GM11168 (cell line): ENCODE measurements at regions not wholly inside any gene's neighbourhood (a gene's known extent, or its start where the extent isn't known, plus 50 kb on each side); places are given as distances from the start of the nearest gene placed in this dataset.

Source experiments
- in situ Hi-C: fragments of 300-500 bp; cut with MboI; formaldehyde crosslinking; loops from one replicate; pipeline ENCODE4 v1.12.0; 2022; ENCODE audit warnings: low sequenced_read_pairs; ENCODE audit not compliant: unreplicated experiment

DNA sequence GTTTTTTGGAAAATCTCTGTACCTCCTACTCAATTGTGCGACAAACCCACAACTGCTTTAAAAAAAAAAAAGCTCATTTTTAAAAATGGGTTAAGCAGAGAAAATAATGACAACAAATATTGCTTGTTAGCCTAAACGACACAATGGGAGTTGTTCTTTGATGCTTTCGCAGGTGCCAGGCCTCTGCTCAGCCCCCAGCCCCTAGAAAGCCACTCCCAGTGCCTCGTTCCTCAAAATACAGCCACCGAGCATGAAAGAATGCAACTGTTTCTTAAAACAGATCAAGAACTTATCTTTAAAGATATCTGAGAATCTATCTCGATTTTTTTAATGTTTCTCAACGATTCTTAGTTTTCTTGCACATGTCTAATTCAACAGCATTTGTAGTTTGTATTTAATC lies 85.2 kb upstream of the PFKP start:
- in situ Hi-C loops: no loop called here

GRCh38 chr10:2981361-2981801 lies 86.0 kb upstream of the PFKP start:
- in situ Hi-C loops: no loop called here

GRCh38 chr10:2980791-2981360 lies 86.5 kb upstream of the PFKP start:
- in situ Hi-C loops: no loop called here

- in situ Hi-C loops: no loop called here
These were observed 87.2 kb upstream of the PFKP start for GRCh38 chr10:2980116-2980515.

GRCh38 chr10:2979306-2979705 lies 88.0 kb upstream of the PFKP start:
- in situ Hi-C loops: no loop called here

DNA sequence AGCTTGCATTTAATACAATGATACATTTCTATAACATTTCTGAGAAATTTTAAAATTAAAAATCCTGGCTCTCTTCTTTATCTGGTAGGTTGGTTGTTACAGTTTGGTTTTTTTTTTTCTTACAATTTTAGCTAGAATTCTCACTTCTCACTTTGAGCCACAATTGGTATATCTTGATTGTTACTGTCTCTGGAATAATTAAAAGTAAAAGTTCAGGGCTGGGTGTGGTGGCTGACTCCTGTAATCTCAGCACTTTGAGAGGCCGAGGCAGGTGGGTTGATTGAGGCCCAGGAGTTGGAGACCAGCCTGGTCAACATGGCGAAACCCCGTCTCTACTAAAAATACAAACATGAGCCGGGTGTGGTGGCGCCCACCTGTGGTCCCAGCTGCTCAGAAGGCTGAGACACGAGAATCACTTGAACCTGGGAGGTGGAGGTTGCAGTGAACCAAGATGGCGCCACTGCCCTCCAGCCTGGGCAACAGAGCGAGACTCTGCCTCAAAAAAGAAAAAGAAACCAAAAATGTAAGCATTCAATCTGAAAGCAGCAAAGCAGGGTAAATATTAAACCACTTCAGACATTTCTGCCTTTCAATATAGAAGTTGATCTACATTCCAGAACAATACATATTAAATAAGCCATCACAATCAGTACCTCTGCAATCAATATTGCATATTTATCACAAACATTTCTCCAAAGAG lies 88.6 kb upstream of the PFKP start:
- in situ Hi-C loops: no loop called here

DNA sequence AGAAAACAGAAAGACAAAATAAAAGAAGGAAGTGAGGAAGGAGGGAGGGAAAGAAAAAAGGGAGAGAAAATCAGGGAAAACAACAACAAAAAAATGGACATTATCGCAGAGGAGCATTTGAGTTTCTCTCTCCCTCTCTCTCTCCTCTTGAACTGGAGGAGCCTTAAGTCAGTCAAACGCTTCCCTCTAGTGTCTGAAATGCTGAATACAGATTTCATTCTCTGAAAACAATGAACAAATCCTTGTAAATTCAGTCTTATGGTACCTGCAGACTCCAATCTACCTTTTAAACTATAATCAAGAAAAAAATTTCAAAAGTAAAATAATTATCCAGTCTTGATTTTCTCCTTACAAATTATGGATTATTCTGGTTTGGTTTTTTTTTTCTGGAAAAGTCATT lies 89.2 kb upstream of the PFKP start:
- in situ Hi-C loops: no loop called here

DNA sequence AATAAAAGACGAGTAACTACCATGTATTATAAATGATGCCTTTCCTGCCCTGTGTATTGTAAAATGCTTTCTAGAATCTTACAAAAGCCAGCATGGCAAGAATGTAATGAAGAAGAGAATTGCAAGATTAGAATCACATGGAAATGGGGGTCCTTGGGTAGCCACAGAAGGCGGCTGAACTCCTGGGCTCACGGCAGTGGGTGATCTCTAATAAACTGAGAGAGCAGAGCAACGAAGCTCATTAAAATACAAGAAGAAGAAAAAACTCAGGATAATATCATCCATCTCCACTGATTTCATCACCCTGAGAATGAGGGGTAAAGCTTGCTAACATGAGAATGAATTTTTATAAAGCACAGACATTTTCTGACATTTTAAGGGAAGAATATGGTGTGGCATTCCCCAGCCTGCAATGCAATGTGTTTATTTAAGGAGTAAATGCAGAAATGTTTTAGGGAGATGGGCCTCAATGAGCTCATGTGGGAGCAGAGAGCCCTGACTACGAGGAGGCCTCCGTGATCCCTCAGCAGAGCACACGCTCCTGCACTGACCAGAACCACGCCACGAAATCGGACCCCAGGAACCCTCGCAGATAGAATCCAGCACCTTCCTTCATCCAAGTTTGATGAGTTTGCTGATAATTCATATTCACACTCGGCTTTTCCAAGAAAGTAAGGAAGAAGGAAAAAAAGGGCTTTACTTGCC lies 92.7 kb upstream of the PFKP start:
- in situ Hi-C loops: no loop called here

DNA sequence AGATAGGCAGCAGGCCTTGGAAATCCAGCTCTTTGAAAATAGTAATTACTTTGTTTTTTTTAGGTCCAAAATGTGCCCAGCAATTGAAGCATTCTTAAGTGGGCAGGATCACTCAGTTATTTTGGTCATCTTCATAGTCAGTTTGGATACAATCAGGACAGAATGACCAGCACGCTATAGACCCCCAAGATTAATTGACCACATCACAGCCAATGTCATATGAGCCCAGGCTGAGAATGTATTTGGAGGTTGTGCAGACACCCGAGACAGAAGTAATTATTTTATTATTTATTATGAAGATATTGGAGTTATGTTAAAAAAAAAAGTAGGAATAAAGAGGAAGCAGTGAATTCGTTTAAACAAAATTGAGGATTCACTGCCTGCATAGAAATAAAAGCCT lies 93.3 kb upstream of the PFKP start:
- in situ Hi-C loops: no loop called here

DNA sequence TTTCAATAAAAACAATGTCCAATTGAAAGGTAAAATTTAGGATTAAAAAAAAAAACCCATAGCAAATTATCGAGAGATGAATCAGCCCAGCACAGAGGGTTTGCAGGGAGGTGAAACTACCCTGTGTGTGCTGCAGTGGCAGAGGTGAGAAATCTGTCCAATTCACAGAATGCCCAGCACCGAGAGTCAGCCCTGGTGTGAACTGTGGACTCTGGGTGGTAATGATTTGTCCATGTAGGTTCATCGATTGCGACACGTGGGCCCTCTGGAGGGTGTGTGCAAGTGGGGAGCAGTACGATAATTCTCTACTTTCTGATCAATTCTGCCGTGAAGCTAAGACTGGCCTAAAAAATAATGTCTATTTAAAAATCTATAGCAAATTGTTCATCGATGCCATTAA lies 94.5 kb upstream of the PFKP start:
- in situ Hi-C loops: no loop called here

GRCh38 chr10:2972216-2972615 lies 95.1 kb upstream of the PFKP start:
- in situ Hi-C loops: no loop called here

GRCh38 chr10:2970190-2970823 lies 97.0 kb upstream of the PFKP start:
- in situ Hi-C loops: no loop called here

GRCh38 chr10:2968401-2969058 lies 98.8 kb upstream of the PFKP start:
- in situ Hi-C loops: no loop called here

DNA sequence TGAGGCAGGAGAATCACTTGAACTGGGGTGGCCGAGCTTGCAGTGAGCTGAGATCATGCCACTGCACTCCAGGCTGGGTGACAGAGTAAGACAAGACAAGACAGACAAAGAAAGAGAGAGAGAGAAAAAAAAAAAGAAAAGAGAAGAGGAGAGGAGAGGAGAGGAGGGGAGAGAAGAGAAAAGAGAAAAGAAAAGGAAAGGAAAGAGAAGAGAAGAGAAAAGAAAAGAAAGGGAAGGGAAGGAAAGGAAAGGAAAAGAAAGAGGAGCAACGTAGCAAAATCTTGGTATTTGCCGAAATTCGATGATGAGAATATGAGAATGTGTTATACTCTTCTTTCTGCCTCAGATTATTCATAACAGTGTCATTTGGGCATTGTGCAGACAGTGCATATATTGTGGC lies 101.2 kb upstream of the PFKP start:
- in situ Hi-C loops: no loop called here

DNA sequence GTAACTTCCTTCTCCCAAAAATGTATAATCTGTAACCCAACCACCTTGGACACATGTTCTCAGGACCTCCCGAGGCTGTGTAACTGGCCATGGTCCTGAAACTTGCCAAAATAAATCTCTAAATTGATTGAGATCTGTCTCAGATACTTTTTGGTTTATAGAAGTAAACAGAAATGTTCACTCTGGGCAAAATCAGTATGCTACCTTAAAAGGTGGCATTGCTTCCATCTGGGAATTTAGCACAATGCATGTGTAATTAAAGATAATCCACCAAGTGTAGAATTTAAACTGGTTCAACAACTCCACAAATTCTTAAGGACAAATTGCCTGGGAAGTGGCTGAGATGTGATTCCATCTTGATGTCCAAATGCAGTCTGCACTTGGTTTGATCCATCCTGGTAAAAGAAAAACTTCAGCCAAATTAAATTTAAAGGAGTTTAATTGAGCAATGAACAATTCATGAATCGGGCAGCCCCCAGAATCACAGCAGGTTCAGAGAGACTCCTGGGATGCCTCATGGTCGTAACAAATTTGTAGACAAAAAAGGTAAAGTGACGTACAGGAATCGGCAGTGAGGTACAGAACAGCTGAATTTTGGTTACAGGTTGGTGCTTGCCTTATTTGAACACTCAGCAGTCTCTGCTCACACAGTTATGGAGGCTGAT lies 102.6 kb upstream of the PFKP start:
- in situ Hi-C loops: no loop called here

GRCh38 chr10:2963889-2964631 lies 103.3 kb upstream of the PFKP start:
- in situ Hi-C loops: no loop called here

- in situ Hi-C loops: no loop called here
These were observed 105.2 kb upstream of the PFKP start for GRCh38 chr10:2962194-2962593.

- in situ Hi-C loops: no loop called here
These were observed 108.7 kb upstream of the PFKP start for GRCh38 chr10:2958659-2959058.

DNA sequence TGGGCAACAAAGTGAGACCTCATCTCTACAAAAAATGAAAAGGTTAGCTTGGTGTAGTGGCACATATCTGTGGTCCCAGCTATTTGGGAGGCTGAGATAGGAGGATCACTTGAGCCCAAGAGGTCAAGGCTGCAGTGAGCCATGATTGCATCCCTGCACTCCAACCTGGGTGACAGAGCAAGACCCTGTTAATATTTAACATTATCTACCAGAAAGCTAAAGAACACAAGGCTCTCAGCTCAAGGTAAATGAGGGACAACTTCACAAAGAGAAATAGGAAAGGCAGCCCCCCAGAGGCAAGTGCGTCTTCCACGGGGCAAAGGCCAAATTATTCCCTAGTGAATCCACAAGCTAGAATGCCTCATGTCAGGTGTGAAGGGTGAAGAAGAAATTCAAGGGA lies 109.6 kb upstream of the PFKP start:
- in situ Hi-C loops: no loop called here

DNA sequence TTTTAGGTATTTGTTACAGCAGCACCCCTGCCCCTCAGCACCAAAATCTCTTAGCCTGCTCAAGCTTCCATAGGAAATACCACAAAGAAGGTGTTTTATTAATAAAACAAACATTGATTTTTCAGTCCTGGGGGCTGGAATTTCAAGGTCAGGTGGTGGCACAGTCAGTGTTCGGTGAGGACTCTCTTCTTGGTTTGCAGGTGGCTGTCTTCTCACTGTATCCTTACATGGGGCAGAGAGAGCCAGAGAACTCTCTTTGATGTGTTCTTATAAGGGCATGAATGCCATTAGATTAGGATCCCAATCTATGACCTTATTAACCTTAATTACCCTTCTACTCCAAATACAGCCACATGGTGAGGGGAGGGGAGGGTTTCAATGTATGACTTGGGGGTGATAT lies 112.3 kb upstream of the PFKP start:
- in situ Hi-C loops: no loop called here
